Endothelial cell of umbilical vein (primary cell): ENCODE measurements at regions not wholly inside any gene's neighbourhood (a gene's known extent, or its start where the extent isn't known, plus 50 kb on each side); places are given as distances from the start of the nearest gene placed in this dataset.

Experiments used
- BruUV-seq: library from RNA; stranded (reverse); fragments of 400-500 nt; replicated peaks from 2 replicates; lab custom pipeline; 2021; lab: Mats Ljungman, UMichigan
- CTCF ChIA-PET: fragments of 300-600, 350-600 bp; sonication (Branson Sonifier 250); formaldehyde crosslinking; loops from one replicate; lab custom pipeline; 2021; ENCODE audit warnings: antibody characterized with exemption, inconsistent platforms; lab: Charles Lee
- POLR2A ChIA-PET: fragments of 300-600, 350-600 bp; sonication (Branson Sonifier 250); formaldehyde crosslinking; loops from one replicate; lab custom pipeline; 2021; ENCODE audit warnings: antibody characterized with exemption, inconsistent platforms; lab: Charles Lee
- DNase-seq: peaks from one replicate; pipeline ENCODE4 v3.0.0-alpha.2; 2011; ENCODE audit warnings: low read depth, low spot score
- FAIRE-seq: peaks from 2 replicates; lab custom pipeline; 2011; peaks lifted over from hg19 to GRCh38; lab: Jason Lieb, UNC
- H2AFZ ChIP-seq: 2 replicates; pipeline ENCODE4 v1.6.0; 2012; ENCODE audit warnings: low read depth, low read length, control low read depth, inconsistent platforms
- H3K27ac ChIP-seq: 2 replicates; pipeline ENCODE4 v1.5.1; 2011; ENCODE audit warnings: low read depth, mild to moderate bottlenecking, control low read depth, low read length, moderate library complexity; ENCODE audit not compliant: insufficient read depth
- H3K27me3 ChIP-seq, 2 experiments: 2 replicates each; pipeline versions ENCODE4 v1.6.0 to v1.6.1; 2011; ENCODE audit warnings: low read length in 2 of 2, mixed read lengths in 1 of 2; ENCODE audit not compliant: control insufficient read depth in 2 of 2, insufficient read depth in 2 of 2
- H3K36me3 ChIP-seq, 2 experiments: 2 replicates in 1 of 2; 3 replicates in 1 of 2; pipeline ENCODE4 v1.5.1; 2011; ENCODE audit warnings: low read length in 2 of 2, mild to moderate bottlenecking in 1 of 2, moderate library complexity in 1 of 2; ENCODE audit not compliant: control insufficient read depth in 2 of 2, insufficient read depth in 2 of 2; ENCODE audit errors: extremely low read depth in 1 of 2
- H3K4me1 ChIP-seq: 3 replicates; pipeline ENCODE4 v1.5.1; 2011; ENCODE audit warnings: mild to moderate bottlenecking, low read length; ENCODE audit not compliant: control insufficient read depth, insufficient read depth; ENCODE audit errors: extremely low read depth
- H3K4me2 ChIP-seq: 2 replicates; pipeline ENCODE4 v1.6.1; 2011; ENCODE audit warnings: low read length, control low read depth, mixed read lengths; ENCODE audit not compliant: insufficient read depth
- H3K4me3 ChIP-seq, 3 experiments: fragments of 200-600 bp in 1 of 3; sonication (generic), shearing (Covaris generic) in 1 of 3; replicated peaks in 1 of 3; 2 replicates each; pipeline ENCODE4 v1.5.1; 2011 to 2016; ENCODE audit warnings: control low read depth in 3 of 3, low read length in 3 of 3, mild to moderate bottlenecking in 2 of 3, inconsistent platforms in 1 of 3, low read depth in 1 of 3, moderate library complexity in 1 of 3; ENCODE audit not compliant: insufficient read depth in 1 of 3
- H3K79me2 ChIP-seq: 2 replicates; pipeline ENCODE4 v1.6.0; 2012; ENCODE audit warnings: low read length, inconsistent platforms; ENCODE audit not compliant: control insufficient read depth, insufficient read depth
- H3K9ac ChIP-seq: replicated peaks from 2 replicates; pipeline ENCODE3; 2011; ENCODE audit warnings: low read length, control low read depth; ENCODE audit not compliant: insufficient read depth; ENCODE audit errors: extremely low read depth
- H3K9me1 ChIP-seq: replicated peaks from 3 replicates; pipeline ENCODE4 v1.6.0; 2011; ENCODE audit warnings: mild to moderate bottlenecking, low read length; ENCODE audit not compliant: control insufficient read depth, insufficient read depth; ENCODE audit errors: extremely low read depth
- H3K9me3 ChIP-seq: replicated peaks from 2 replicates; pipeline ENCODE4 v1.5.1; 2012; ENCODE audit warnings: low read length, inconsistent platforms; ENCODE audit not compliant: control insufficient read depth, insufficient read depth
- H4K20me1 ChIP-seq: replicated peaks from 2 replicates; pipeline ENCODE3; 2011; ENCODE audit warnings: mild to moderate bottlenecking, low read length; ENCODE audit not compliant: control insufficient read depth, insufficient read depth; ENCODE audit errors: extremely low read depth
- FOS ChIP-seq: IDR thresholded peaks from 2 replicates; pipeline ENCODE4 v1.6.1; 2011; ENCODE audit warnings: mild to moderate bottlenecking, low read length, moderate library complexity, borderline replicate concordance; ENCODE audit not compliant: insufficient read depth
- GATA2 ChIP-seq: IDR thresholded peaks from 2 replicates; pipeline ENCODE4 v1.7.0; 2011; ENCODE audit warnings: low read depth, mild to moderate bottlenecking, moderate library complexity, mixed read lengths, low read length; ENCODE audit not compliant: insufficient read length, insufficient read depth
- JUN ChIP-seq: IDR thresholded peaks from 2 replicates; pipeline ENCODE4 v1.6.1; 2011; ENCODE audit warnings: borderline replicate concordance, low read depth; ENCODE audit not compliant: insufficient read length, insufficient read depth
- MYC ChIP-seq: IDR thresholded peaks from one replicate; pipeline ENCODE4 v1.6.1; 2011; ENCODE audit warnings: mild to moderate bottlenecking, low read depth, low read length
- POLR2A ChIP-seq: IDR thresholded peaks from 2 replicates; pipeline ENCODE4 v1.6.1; 2012; ENCODE audit warnings: low read depth, mild to moderate bottlenecking, control low read depth, low read length
- POLR2AphosphoS5 ChIP-seq: IDR thresholded peaks from 2 replicates; pipeline ENCODE4 v1.6.1; 2012; ENCODE audit warnings: low read depth, mild to moderate bottlenecking, control low read depth, low read length, moderate library complexity; ENCODE audit not compliant: insufficient read depth
- dilution Hi-C: fragments of 300-500 bp; cut with MboI; formaldehyde crosslinking; loops from one replicate; pipeline ENCODE4 v1.15.0; 2019; ENCODE audit warnings: low sequenced_read_pairs; ENCODE audit not compliant: extremely low pct_ligation_motif_present
- intact Hi-C: fragments of 100-400 bp; cut with micrococcal nuclease; formaldehyde crosslinking; loops from one replicate; pipeline ENCODE4 v1.10.0; 2022
- TF ChIP-seq, protein P1 (sequence below): IDR thresholded peaks from 2 replicates; pipeline ENCODE4 v1.6.1; 2011; ENCODE audit not compliant: insufficient read depth, insufficient read length
- TF ChIP-seq, protein P2 (sequence below), 2 donors: IDR thresholded peaks; 1 replicate in 1 of 2; 2 replicates in 1 of 2; pipeline ENCODE4 v1.5.1; 2011; ENCODE audit warnings: low read length in 2 of 2, mild to moderate bottlenecking in 2 of 2, moderate library complexity in 2 of 2, control low read depth in 1 of 2, inconsistent platforms in 1 of 2, low read depth in 1 of 2; ENCODE audit not compliant: insufficient read depth in 1 of 2; ENCODE audit errors: extremely low read depth in 1 of 2

DNA sequence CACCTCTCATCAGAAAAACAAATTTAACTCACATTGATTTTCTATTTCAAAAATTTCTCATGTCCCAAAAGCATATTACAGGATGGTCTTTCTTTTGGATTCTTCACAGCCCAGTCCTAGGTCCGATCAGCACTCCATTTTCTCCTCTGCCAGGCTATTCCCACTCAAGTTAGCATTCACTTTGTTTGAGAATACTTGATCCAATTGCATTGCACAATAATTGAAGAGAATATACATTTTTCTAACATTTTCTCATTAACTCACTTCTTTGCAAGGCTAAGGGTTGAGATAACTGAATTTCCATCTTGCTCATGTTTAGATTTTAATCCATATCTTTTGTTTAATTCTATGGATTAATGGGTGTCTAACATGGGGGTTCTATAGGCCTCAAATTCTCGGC lies 716.1 kb downstream of the QKI start:
- H3K9me3 ChIP-seq: no peaks in the 10 kb centered on the region
- no peak overlapping the region for H3K4me3 ChIP-seq
- no peaks in the 10 kb centered on the region for H3K4me1 ChIP-seq
- no peak for TF ChIP-seq JUN
- TF ChIP-seq MYC: no peak
- TF ChIP-seq GATA2: no peak
- TF ChIP-seq POLR2AphosphoS5: no peak
- TF ChIP-seq, protein P1, sequence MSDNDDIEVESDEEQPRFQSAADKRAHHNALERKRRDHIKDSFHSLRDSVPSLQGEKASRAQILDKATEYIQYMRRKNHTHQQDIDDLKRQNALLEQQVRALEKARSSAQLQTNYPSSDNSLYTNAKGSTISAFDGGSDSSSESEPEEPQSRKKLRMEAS: no peak
- TF ChIP-seq FOS: no peak
- TF ChIP-seq, protein P2, sequence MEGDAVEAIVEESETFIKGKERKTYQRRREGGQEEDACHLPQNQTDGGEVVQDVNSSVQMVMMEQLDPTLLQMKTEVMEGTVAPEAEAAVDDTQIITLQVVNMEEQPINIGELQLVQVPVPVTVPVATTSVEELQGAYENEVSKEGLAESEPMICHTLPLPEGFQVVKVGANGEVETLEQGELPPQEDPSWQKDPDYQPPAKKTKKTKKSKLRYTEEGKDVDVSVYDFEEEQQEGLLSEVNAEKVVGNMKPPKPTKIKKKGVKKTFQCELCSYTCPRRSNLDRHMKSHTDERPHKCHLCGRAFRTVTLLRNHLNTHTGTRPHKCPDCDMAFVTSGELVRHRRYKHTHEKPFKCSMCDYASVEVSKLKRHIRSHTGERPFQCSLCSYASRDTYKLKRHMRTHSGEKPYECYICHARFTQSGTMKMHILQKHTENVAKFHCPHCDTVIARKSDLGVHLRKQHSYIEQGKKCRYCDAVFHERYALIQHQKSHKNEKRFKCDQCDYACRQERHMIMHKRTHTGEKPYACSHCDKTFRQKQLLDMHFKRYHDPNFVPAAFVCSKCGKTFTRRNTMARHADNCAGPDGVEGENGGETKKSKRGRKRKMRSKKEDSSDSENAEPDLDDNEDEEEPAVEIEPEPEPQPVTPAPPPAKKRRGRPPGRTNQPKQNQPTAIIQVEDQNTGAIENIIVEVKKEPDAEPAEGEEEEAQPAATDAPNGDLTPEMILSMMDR (IDR thresholded peaks at IDR 0.05; ENCODE audit: extremely low read depth in 1 of 2, insufficient read depth in 1 of 2, low read depth in 1 of 2, low read length in 2 of 2): no peak
- TF ChIP-seq POLR2A: no peak
- ChIA-PET CTCF (interaction anchor here (1.1 kb wide), 1 partner anchor 21 kb away, joined by 3 read pairs; no protein-coding TSS in a partner anchor), POLR2A (no interaction called here)
- no peak overlapping the region for H3K27ac ChIP-seq
- no peak for FAIRE-seq
- no peaks in the 10 kb centered on the region for H3K79me2 ChIP-seq
- no peak for DNase-seq
- intact Hi-C loops (no loop called here), dilution Hi-C loops (no loop called here)
- no peak overlapping the region for H2AFZ ChIP-seq
- no peak overlapping the region for H3K9ac ChIP-seq
- H4K20me1 ChIP-seq: no peaks in the 10 kb centered on the region
- no peaks in the 10 kb centered on the region for H3K27me3 ChIP-seq
- no TSS peak for BruUV-seq
- no peaks in the 10 kb centered on the region for H3K36me3 ChIP-seq
- no peak overlapping the region for H3K4me2 ChIP-seq
- no peaks in the 10 kb centered on the region for H3K9me1 ChIP-seq
